ENCODE measurements at regions not wholly inside any gene's neighbourhood (a gene's known extent, or its start where the extent isn't known, plus 50 kb on each side); places are given as distances from the start of the nearest gene placed in this dataset.

DNA sequence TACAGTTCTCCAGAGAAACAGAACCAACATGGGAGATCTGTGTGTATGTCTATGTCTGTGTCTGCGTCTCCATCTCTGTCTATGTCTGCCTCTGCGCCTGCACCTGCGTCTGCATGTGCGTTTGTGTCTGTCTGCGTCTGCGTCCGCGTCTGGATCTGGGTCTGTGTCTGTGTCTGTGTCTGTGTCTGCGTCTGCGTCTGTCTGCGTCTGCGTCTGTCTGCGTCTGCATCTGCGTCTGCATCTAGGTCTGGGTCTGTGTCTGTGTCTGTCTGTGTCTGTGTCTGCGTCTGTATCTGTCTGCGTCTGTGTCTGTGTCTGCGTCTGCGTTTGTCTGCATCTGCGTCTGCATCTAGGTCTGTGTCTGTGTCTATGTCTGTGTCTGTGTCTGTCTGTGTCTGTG lies 53.1 kb upstream of the SLC22A11 start:
- Histone ChIP-seq H3K36me3 (ENCODE audit: insufficient read depth, low read length) (no peaks in the 10 kb centered on the region; the same call in 1 of the 2 replicates), H4K20me1 (ENCODE audit: insufficient read depth, low read length, poor library complexity, severe bottlenecking) (no peaks in the 10 kb centered on the region), H3K9me3 (ENCODE audit: insufficient read depth, low read depth, low read length) (peaks cover 15% of the 10 kb centered on the region; the same call in 1 of the 2 replicates), H3K9ac (ENCODE audit: low read depth, low read length, poor library complexity, severe bottlenecking) (peak overlapping the region; percentile 91), H3K4me1 (ENCODE audit: insufficient read depth, low read length, poor library complexity, severe bottlenecking) (peaks cover 76% of the 10 kb centered on the region), H3K27me3 (ENCODE audit: insufficient read depth, low read length, poor library complexity, severe bottlenecking) (no peaks in the 10 kb centered on the region), H2AFZ (ENCODE audit: low read length) (no peak overlapping the region), H3K79me2 (ENCODE audit: insufficient read depth, low read length) (peaks cover 9% of the 10 kb centered on the region; the same call in 1 of the 2 replicates), H3K4me3 (ENCODE audit: low read length, poor library complexity, severe bottlenecking) (no peak overlapping the region), H3K9me2 (replicated peaks; ENCODE audit: low read depth, low read length) (no peaks in the 10 kb centered on the region), H3F3A (ENCODE audit: low read depth) (peaks cover 14% of the 10 kb centered on the region), H3K4me2 (ENCODE audit: low read depth, low read length, poor library complexity, severe bottlenecking) (no peak overlapping the region)
- TF ChIP-seq EZH2phosphoT487 (IDR thresholded peaks at IDR 0.05; ENCODE audit: borderline replicate concordance), result no peak
- TF ChIP-seq, protein P1, sequence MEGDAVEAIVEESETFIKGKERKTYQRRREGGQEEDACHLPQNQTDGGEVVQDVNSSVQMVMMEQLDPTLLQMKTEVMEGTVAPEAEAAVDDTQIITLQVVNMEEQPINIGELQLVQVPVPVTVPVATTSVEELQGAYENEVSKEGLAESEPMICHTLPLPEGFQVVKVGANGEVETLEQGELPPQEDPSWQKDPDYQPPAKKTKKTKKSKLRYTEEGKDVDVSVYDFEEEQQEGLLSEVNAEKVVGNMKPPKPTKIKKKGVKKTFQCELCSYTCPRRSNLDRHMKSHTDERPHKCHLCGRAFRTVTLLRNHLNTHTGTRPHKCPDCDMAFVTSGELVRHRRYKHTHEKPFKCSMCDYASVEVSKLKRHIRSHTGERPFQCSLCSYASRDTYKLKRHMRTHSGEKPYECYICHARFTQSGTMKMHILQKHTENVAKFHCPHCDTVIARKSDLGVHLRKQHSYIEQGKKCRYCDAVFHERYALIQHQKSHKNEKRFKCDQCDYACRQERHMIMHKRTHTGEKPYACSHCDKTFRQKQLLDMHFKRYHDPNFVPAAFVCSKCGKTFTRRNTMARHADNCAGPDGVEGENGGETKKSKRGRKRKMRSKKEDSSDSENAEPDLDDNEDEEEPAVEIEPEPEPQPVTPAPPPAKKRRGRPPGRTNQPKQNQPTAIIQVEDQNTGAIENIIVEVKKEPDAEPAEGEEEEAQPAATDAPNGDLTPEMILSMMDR (conservative IDR thresholded peaks at IDR 0.05; ENCODE audit: low read length), result no peak

DNA sequence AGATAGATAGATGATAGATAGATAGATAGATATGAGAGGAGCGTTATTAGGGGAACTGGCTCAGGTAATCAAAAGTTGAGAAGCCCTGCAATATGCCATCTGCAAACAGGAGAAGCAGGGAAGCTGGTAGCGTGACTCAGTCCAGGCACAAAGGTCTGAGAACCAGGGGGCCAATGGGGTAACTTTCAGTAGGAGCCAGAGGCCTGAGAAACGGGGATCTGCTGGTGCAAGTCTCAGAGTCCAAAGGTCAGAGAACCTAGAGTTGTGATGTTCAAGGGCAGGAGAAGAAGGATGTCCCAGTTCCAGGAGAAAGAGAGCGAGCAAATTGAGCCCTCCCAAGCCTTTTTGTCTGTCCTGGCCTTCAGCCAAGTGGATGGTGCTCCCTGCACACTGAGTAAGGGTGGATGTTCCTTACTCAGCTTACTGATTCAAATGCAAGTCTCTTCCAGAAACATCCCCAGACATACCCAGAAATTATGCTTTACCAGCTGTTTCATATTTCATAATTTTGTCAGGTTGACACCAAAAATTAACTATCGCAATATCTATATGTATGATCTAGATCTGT lies 52.5 kb upstream of the SLC22A11 start:
- Histone ChIP-seq H3K9me2 (replicated peaks; ENCODE audit: low read depth, low read length) (no peaks in the 10 kb centered on the region), H3K9ac (ENCODE audit: low read depth, low read length, poor library complexity, severe bottlenecking) (peak overlapping the region; percentile 91), H3F3A (ENCODE audit: low read depth) (peaks cover 13% of the 10 kb centered on the region), H3K4me1 (ENCODE audit: insufficient read depth, low read length, poor library complexity, severe bottlenecking) (peaks cover 75% of the 10 kb centered on the region), H3K36me3 (ENCODE audit: insufficient read depth, low read length) (no peaks in the 10 kb centered on the region; the same call in 1 of the 2 replicates), H4K20me1 (ENCODE audit: insufficient read depth, low read length, poor library complexity, severe bottlenecking) (no peaks in the 10 kb centered on the region), H3K4me3 (ENCODE audit: low read length, poor library complexity, severe bottlenecking) (no peak overlapping the region), H3K79me2 (ENCODE audit: insufficient read depth, low read length) (peaks cover 3% of the 10 kb centered on the region; the same call in 1 of the 2 replicates), H3K9me3 (ENCODE audit: insufficient read depth, low read depth, low read length) (peaks cover 15% of the 10 kb centered on the region; the same call in 1 of the 2 replicates), H3K4me2 (ENCODE audit: low read depth, low read length, poor library complexity, severe bottlenecking) (peak overlapping the region; percentile 6), H2AFZ (ENCODE audit: low read length) (no peak overlapping the region; the same call in 1 of the 2 replicates), H3K27me3 (ENCODE audit: insufficient read depth, low read length, poor library complexity, severe bottlenecking) (no peaks in the 10 kb centered on the region)
- TF ChIP-seq, protein P1 (conservative IDR thresholded peaks at IDR 0.05; ENCODE audit: low read length), result no peak
- no peak for TF ChIP-seq EZH2phosphoT487 (IDR thresholded peaks at IDR 0.05; ENCODE audit: borderline replicate concordance)

DNA sequence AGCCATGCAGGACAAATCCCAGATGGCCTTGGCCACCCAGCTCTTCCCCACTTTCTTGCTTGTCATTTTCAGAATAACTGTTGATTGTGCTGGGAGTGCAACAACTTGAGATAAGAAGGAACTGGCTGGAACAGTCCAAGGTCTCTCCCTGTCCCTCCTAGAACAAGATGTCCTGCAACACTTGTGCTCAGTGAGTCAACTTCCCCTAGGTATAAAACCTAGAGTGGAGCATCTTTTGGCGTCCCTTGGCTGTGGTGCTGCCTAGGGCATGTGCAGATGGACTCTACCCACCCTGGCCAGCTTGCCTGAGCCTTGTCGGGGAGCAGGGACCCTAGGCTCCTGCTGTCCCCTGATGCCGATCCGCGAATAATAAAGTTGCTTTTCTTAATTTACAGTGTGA lies 50.7 kb upstream of the SLC22A11 start:
- TF ChIP-seq EZH2phosphoT487 (IDR thresholded peaks at IDR 0.05; ENCODE audit: borderline replicate concordance), result no peak
- TF ChIP-seq, protein P1 (conservative IDR thresholded peaks at IDR 0.05; ENCODE audit: low read length), result no peak
- Histone ChIP-seq H3K9ac (ENCODE audit: low read depth, low read length, poor library complexity, severe bottlenecking) (no peak overlapping the region), H4K20me1 (ENCODE audit: insufficient read depth, low read length, poor library complexity, severe bottlenecking) (no peaks in the 10 kb centered on the region), H3K9me3 (ENCODE audit: insufficient read depth, low read depth, low read length) (peaks cover 15% of the 10 kb centered on the region; the same call in 1 of the 2 replicates), H3K4me3 (ENCODE audit: low read length, poor library complexity, severe bottlenecking) (no peak overlapping the region), H3K4me2 (ENCODE audit: low read depth, low read length, poor library complexity, severe bottlenecking) (no peak overlapping the region), H2AFZ (ENCODE audit: low read length) (no peak overlapping the region), H3K9me2 (replicated peaks; ENCODE audit: low read depth, low read length) (no peaks in the 10 kb centered on the region), H3K79me2 (ENCODE audit: insufficient read depth, low read length) (no peaks in the 10 kb centered on the region), H3K27me3 (ENCODE audit: insufficient read depth, low read length, poor library complexity, severe bottlenecking) (no peaks in the 10 kb centered on the region), H3F3A (ENCODE audit: low read depth) (peaks cover 3% of the 10 kb centered on the region), H3K36me3 (ENCODE audit: insufficient read depth, low read length) (no peaks in the 10 kb centered on the region; the same call in 1 of the 2 replicates), H3K4me1 (ENCODE audit: insufficient read depth, low read length, poor library complexity, severe bottlenecking) (peaks cover 62% of the 10 kb centered on the region)
